ENCODE measurements at regions not wholly inside any gene's neighbourhood (a gene's known extent, or its start where the extent isn't known, plus 50 kb on each side); places are given as distances from the start of the nearest gene placed in this dataset.

GRCh38 chr3:17946619-17947018, 204.2 kb upstream of the TBC1D5 start:
- no peak for DNase-seq (ENCODE audit: low read depth in 2 of 2)

- no peak for DNase-seq (ENCODE audit: low read depth in 2 of 2)
Observed at GRCh38 chr3:17945799-17946399, 203.5 kb upstream of the TBC1D5 start.

- no peak for DNase-seq (ENCODE audit: low read depth in 2 of 2)
Observed at GRCh38 chr3:17945018-17945798, 202.8 kb upstream of the TBC1D5 start.

- DNase-seq (ENCODE audit: low read depth in 2 of 2), result no peak
Observed at GRCh38 chr3:17942856-17943255, 200.4 kb upstream of the TBC1D5 start.

GRCh38 chr3:17941766-17942165, 199.3 kb upstream of the TBC1D5 start:
- no peak for DNase-seq (ENCODE audit: low read depth in 2 of 2)

GRCh38 chr3:17941152-17941551, 198.7 kb upstream of the TBC1D5 start:
- no peak for DNase-seq (ENCODE audit: low read depth in 2 of 2)

GRCh38 chr3:17939157-17939556, 196.7 kb upstream of the TBC1D5 start:
- DNase-seq (ENCODE audit: low read depth in 2 of 2), result no peak

GRCh38 chr3:17938313-17938712, 195.9 kb upstream of the TBC1D5 start:
- DNase-seq (ENCODE audit: low read depth in 2 of 2), result no peak

- no peak for DNase-seq (ENCODE audit: low read depth in 2 of 2)
Observed at GRCh38 chr3:17936736-17937480, 194.5 kb upstream of the TBC1D5 start.

GRCh38 chr3:17935222-17935621, 192.8 kb upstream of the TBC1D5 start:
- DNase-seq (ENCODE audit: low read depth in 2 of 2), result no peak

- no peak for DNase-seq (ENCODE audit: low read depth in 2 of 2)
Observed at GRCh38 chr3:17932136-17932771, 189.8 kb upstream of the TBC1D5 start.

GRCh38 chr3:17931131-17931530, 188.7 kb upstream of the TBC1D5 start:
- DNase-seq (ENCODE audit: low read depth in 2 of 2), result no peak

- no peak for DNase-seq (ENCODE audit: low read depth in 2 of 2)
Observed at GRCh38 chr3:17928502-17929145, 186.2 kb upstream of the TBC1D5 start.

- no peak for DNase-seq (ENCODE audit: low read depth in 2 of 2)
Observed at GRCh38 chr3:17927036-17927435, 184.6 kb upstream of the TBC1D5 start.

- no peak for DNase-seq (ENCODE audit: low read depth in 2 of 2)
Observed at GRCh38 chr3:17915341-17915740, 172.9 kb upstream of the TBC1D5 start.

GRCh38 chr3:17913359-17913758, 170.9 kb upstream of the TBC1D5 start:
- DNase-seq (ENCODE audit: low read depth in 2 of 2), result no peak

GRCh38 chr3:17911986-17912760, 169.7 kb upstream of the TBC1D5 start:
- no peak for DNase-seq (ENCODE audit: low read depth in 2 of 2)

- no peak for DNase-seq (ENCODE audit: low read depth in 2 of 2)
Observed at GRCh38 chr3:17910922-17911321, 168.5 kb upstream of the TBC1D5 start.

- DNase-seq (ENCODE audit: low read depth in 2 of 2), result no peak
Observed at GRCh38 chr3:17909714-17910113, 167.3 kb upstream of the TBC1D5 start.

- no peak for DNase-seq (ENCODE audit: low read depth in 2 of 2)
Observed at GRCh38 chr3:17908399-17909191, 166.2 kb upstream of the TBC1D5 start.
